ENCODE measurements at regions not wholly inside any gene's neighbourhood (a gene's known extent, or its start where the extent isn't known, plus 50 kb on each side); places are given as distances from the start of the nearest gene placed in this dataset.

GRCh38 chr14:83777516-83777915 lies 1752.4 kb upstream of the FLRT2 start:
- no peak for TF ChIP-seq POLR2A (IDR thresholded peaks at IDR 0.05)
- TF ChIP-seq CTCF (IDR thresholded peaks at IDR 0.05), result no peak

Data from prostate gland (tissue), 2 donors.